ENCODE measurements at regions not wholly inside any gene's neighbourhood (a gene's known extent, or its start where the extent isn't known, plus 50 kb on each side); places are given as distances from the start of the nearest gene placed in this dataset.

DNA sequence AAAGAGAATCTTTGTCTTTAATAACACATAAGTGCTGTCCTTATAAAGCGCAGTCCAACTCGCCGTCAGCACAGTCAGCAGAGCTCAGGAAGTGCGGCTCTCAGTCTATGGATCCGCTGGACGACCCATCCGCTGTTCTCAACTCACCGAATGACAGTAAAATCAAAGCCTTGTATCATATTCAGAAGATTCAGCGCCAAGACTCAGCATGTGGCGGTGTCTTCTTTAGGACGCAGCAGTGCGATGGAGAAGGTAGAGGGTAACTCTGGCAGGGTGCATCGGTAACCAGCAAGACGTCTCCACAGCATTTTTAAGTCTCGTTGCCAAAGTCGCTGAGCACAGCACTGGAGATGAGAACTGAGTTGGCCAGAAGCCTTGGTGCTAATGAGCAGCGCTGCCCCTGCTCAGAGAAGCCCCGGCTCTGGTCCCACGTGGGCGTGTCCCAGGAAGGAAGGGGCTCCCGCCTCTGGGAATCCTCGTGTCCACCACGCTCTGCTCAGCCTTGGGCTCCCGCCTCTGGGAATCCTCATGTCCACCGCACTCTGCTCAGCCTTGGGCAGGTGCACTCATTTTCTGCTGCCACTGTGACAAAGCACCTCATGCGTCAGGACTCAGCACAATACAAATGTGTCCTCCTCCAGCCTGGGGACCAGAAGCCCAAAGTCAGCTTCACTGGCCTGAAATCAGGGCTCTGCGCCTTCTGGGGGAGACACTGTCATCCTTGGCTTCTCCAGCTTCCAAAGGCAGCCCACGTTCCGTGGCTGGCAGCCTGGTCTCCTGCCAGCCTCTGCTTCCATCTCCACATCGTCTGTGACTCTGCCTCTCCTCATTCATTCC, 238.0 kb upstream of the SALL3 start:
- Mint-ChIP-seq H3K9me3 (peaks cover 6% of the 10 kb centered on the region), H3K4me3 (no peak overlapping the region), H3K36me3 (ENCODE audit: low read depth) (no peaks in the 10 kb centered on the region), H3K4me1 (peaks cover 4% of the 10 kb centered on the region), H3K27ac (no peak overlapping the region), H3K27me3 (peaks cover 8% of the 10 kb centered on the region)
- no peak for ATAC-seq (replicated peaks)

DNA sequence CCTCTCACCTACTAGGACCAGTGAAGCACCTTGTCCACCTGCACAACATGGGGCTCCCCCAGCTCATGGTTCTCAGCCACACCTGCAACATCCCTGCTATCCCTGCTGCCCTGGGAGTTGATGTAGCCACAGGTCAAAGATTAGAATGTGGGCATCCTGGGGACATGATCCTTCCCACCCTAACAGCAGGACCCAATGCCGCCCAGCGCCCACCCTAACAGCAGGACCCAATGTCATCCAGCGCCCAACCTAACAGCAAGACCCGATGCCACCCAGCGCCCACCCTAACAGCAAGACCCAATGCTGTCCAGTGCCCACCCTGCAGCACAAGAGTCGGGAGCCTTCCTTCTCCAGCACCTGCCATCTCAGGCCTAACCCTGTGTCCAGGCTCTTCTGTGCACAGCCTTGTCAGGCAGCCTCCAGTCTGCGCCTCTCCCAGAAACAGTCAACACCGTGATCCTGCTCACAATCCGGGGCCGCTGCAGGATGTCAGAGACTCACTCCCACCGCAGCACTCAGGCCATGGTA, 237.3 kb upstream of the SALL3 start:
- Mint-ChIP-seq H3K4me3 (no peak overlapping the region), H3K36me3 (ENCODE audit: low read depth) (no peaks in the 10 kb centered on the region), H3K27ac (no peak overlapping the region), H3K27me3 (peaks cover 13% of the 10 kb centered on the region), H3K9me3 (peaks cover 6% of the 10 kb centered on the region), H3K4me1 (peaks cover 4% of the 10 kb centered on the region)
- ATAC-seq (replicated peaks) = no peak

DNA sequence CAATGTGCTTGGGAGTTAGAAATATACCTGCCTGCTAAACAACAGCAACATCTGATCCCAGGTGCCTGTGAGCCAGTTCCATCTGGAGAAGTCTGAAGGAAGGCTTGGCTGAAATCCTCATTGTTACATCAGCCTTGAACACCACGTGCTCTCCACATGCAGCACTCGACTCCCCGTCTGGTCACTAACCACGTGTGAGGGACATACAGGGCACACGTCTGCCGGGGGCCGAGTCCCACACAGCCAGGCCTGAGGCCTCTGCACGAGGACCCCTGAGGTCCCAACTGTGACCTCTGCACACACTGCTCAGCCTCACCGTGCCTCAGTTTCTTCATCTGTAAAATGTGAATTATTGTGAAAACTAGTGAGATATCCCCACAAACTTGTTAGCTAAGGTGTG, 236.5 kb upstream of the SALL3 start:
- Mint-ChIP-seq H3K27me3 (peaks cover 13% of the 10 kb centered on the region), H3K4me3 (no peak overlapping the region), H3K27ac (no peak overlapping the region), H3K4me1 (peaks cover 4% of the 10 kb centered on the region), H3K9me3 (peaks cover 6% of the 10 kb centered on the region), H3K36me3 (ENCODE audit: low read depth) (no peaks in the 10 kb centered on the region)
- no peak for ATAC-seq (replicated peaks)

DNA sequence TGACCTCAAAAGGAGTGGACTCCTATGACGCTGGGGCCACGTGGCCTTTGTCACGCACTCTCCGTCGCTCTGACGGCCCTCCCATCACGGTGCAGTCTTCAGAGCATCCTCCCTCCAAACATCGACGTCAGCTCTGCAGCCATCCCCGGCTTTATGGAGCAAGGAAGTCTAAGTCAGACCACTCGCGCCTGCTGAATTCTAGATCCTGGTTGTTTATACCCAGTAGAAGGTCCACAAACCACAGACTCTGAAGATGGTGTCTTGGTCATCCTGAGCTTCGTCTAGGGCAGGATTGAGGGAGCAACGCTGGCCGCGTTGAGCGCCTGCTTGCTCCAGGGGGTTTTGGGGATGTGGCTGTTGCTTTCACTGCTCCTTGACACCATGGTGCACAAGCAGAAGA, 228.0 kb upstream of the SALL3 start:
- H3K36me3 Mint-ChIP-seq (ENCODE audit: low read depth) = no peaks in the 10 kb centered on the region

DNA sequence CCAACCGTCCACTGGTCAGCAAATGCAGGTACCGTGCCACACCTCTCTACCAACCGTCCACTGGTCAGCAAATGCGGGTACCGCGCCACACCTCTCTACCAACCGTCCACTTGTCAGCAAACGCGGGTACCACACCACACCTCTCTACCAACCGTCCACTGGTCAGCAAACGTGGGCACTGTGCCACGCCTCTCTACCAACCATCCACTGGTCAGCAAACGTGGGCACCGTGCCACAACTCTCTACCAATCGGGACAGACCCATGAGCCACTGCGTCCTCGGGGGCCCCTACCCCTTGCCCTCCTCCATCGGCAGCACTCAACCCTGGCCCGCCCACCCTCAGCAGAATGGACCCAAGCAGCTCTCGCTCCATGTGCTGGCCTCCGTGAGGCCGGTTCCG, 226.4 kb upstream of the SALL3 start:
- no peaks in the 10 kb centered on the region for H3K36me3 Mint-ChIP-seq (ENCODE audit: low read depth)

More for the DNA sequence above, 228.0 kb upstream of the SALL3 start:
- H3K27ac Mint-ChIP-seq = no peak overlapping the region
- no peak overlapping the region for H3K4me3 Mint-ChIP-seq
- H3K9me3 Mint-ChIP-seq = no peaks in the 10 kb centered on the region
- H3K4me1 Mint-ChIP-seq = no peaks in the 10 kb centered on the region
- no peak for ATAC-seq (replicated peaks)
- peaks cover 12% of the 10 kb centered on the region for H3K27me3 Mint-ChIP-seq

DNA sequence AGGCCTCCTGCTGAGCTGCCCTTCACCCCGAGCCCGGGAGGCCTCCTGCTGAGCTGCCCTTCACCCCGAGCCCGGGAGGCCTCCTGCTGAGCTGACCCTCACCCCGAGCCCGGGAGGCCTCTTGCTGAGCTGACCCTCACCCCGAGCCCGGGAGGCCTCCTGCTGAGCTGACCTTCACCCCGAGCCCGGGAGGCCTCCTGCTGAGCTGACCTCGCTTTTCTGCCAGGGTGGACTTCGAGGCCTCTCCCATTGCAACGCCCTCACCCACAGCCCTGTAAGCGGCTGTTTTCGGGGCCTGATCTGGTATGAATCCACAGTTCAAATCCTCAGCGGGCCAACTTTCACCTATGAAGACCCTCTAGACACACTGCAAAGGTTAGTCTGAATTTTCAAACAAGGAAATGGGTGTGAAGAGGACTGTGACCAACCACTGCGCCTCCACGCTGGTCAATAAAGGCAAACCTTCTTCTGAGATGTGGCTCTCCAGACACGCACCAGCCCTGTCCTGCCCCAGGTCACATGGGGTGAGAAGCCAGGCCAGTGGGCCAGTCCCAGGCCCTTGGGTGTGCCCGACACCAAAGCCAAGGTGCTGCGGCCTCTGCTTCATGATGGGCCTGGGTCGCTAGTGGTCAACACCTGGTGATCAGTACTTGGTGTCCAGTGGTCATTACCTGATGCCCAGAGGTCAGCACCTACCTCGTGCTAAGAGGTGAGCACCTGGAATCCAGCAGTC, 225.1 kb upstream of the SALL3 start:
- ATAC-seq (replicated peaks) = no peak
- H3K27ac Mint-ChIP-seq = no peak overlapping the region
- no peaks in the 10 kb centered on the region for H3K36me3 Mint-ChIP-seq (ENCODE audit: low read depth)
- no peaks in the 10 kb centered on the region for H3K4me1 Mint-ChIP-seq
- H3K4me3 Mint-ChIP-seq = no peak overlapping the region
- no peaks in the 10 kb centered on the region for H3K9me3 Mint-ChIP-seq
- peaks cover 12% of the 10 kb centered on the region for H3K27me3 Mint-ChIP-seq

More for the DNA sequence above, 226.4 kb upstream of the SALL3 start:
- Mint-ChIP-seq H3K4me1 (no peaks in the 10 kb centered on the region), H3K4me3 (no peak overlapping the region), H3K27ac (no peak overlapping the region), H3K27me3 (peaks cover 12% of the 10 kb centered on the region), H3K9me3 (no peaks in the 10 kb centered on the region)
- no peak for ATAC-seq (replicated peaks)

DNA sequence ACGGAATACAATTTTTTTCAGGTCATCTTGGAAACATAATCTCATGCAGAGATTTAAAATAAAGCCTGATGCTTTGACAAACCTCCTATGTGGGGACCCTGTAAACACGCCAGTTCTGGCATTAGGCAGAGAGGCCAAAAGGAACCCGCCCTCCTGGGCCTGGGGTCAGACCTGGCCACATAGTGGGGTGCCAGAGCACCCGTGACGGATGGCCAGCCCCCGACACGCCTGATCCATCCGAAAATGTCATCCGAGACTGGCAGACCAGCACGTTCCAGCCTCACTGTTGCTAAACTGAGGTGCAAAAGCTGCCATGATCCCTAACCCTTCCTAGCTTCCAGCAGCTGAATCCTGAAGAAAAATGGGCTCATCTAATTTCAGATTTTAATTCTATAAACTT, 222.6 kb upstream of the SALL3 start:
- peaks cover 6% of the 10 kb centered on the region for H3K27me3 Mint-ChIP-seq
- ATAC-seq (replicated peaks) = no peak
- peaks cover 3% of the 10 kb centered on the region for H3K9me3 Mint-ChIP-seq
- no peak overlapping the region for H3K4me3 Mint-ChIP-seq
- no peak overlapping the region for H3K27ac Mint-ChIP-seq
- no peaks in the 10 kb centered on the region for H3K36me3 Mint-ChIP-seq (ENCODE audit: low read depth)
- no peaks in the 10 kb centered on the region for H3K4me1 Mint-ChIP-seq

DNA sequence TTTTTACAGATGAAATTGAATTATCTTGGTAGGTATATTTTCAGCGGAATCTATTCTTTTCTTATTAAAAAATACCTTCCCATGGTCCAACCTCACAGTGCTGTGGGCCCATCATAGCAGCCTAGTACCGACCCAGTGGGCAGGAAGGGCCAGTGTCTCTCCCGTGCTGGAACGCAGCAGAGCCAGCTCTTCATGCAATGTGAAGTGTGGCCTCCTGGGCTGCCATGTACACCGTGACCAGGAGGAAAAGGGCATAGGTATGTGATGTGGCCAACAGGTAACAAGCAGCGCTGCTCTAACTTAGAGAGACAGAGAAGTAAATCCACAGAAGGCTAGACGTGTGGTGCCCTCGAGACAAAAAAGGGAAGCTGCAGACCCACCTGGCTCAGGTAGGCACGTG, 221.1 kb upstream of the SALL3 start:
- H3K4me3 Mint-ChIP-seq = no peak overlapping the region
- H3K27me3 Mint-ChIP-seq = peaks cover 4% of the 10 kb centered on the region
- no peak overlapping the region for H3K27ac Mint-ChIP-seq
- peaks cover 8% of the 10 kb centered on the region for H3K9me3 Mint-ChIP-seq
- no peaks in the 10 kb centered on the region for H3K4me1 Mint-ChIP-seq
- no peaks in the 10 kb centered on the region for H3K36me3 Mint-ChIP-seq (ENCODE audit: low read depth)
- no peak for ATAC-seq (replicated peaks)

DNA sequence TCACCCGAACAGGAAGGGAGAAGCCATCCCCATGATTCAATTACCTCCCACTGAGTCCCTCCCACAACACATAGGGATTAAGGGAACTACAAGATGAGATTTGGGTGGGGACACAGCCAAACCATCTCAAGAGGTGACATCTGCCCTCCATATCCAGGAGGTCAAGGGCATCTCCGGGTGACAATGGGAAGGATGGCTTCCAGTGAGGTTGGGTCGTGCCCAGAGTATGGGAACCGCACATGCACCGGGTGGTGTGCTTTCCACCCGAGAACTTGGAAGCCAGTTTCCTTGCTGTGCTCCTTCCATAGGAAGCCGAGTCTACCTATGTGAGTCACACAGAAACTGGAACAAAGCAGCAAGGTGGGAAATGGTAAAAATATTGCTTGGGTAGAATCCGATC, 216.9 kb upstream of the SALL3 start:
- Mint-ChIP-seq H3K27ac (no peak overlapping the region), H3K4me1 (no peaks in the 10 kb centered on the region), H3K4me3 (no peak overlapping the region), H3K27me3 (no peaks in the 10 kb centered on the region), H3K9me3 (peaks cover 8% of the 10 kb centered on the region), H3K36me3 (ENCODE audit: low read depth) (no peaks in the 10 kb centered on the region)
- ATAC-seq (replicated peaks) = no peak

DNA sequence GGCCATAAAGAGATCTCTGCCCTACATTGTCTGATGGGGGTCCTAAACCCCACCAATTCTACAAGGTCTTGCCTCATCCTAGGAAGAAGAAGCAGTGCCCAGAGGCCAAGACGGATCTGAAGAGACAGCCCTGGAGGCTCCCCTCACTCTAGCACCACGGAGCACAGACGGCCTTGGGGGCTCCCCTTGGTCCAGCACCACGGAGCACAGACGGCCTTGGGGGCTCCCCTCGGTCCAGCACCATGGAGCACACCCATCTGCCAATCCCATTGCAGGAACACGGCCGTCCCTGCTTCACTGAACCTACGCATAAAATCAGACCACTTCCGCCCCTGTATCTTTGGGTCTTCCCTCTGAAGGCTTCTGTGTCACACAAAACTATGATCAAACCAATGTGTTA, 215.1 kb upstream of the SALL3 start:
- Mint-ChIP-seq H3K9me3 (peaks cover 8% of the 10 kb centered on the region), H3K27ac (no peak overlapping the region), H3K36me3 (ENCODE audit: low read depth) (no peaks in the 10 kb centered on the region), H3K4me1 (no peaks in the 10 kb centered on the region), H3K27me3 (peaks cover 3% of the 10 kb centered on the region), H3K4me3 (no peak overlapping the region)
- no peak for ATAC-seq (replicated peaks)

DNA sequence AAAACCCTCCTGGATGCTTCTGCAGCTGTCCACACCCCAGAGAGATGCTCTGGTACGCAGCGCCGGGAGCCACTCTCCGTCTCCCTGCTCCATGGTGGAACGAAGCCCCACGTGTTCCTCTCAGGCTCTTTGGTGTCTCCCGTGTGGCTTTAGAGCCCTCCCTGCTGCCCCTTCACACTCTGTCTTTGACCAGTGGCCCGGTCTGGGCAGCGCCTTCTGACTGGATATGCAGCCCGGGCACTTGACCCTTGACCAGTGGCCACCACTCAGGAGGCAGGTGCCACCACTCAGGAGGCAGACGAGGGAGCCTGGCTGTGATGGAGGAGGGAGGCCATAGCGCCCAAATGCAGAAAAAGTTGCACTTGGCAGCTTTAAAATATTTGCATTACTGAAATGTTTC, 214.5 kb upstream of the SALL3 start:
- H3K36me3 Mint-ChIP-seq (ENCODE audit: low read depth) = no peaks in the 10 kb centered on the region
- no peak for ATAC-seq (replicated peaks)
- H3K27ac Mint-ChIP-seq = no peak overlapping the region
- H3K27me3 Mint-ChIP-seq = peaks cover 3% of the 10 kb centered on the region
- peaks cover 8% of the 10 kb centered on the region for H3K9me3 Mint-ChIP-seq
- H3K4me1 Mint-ChIP-seq = no peaks in the 10 kb centered on the region
- H3K4me3 Mint-ChIP-seq = no peak overlapping the region

DNA sequence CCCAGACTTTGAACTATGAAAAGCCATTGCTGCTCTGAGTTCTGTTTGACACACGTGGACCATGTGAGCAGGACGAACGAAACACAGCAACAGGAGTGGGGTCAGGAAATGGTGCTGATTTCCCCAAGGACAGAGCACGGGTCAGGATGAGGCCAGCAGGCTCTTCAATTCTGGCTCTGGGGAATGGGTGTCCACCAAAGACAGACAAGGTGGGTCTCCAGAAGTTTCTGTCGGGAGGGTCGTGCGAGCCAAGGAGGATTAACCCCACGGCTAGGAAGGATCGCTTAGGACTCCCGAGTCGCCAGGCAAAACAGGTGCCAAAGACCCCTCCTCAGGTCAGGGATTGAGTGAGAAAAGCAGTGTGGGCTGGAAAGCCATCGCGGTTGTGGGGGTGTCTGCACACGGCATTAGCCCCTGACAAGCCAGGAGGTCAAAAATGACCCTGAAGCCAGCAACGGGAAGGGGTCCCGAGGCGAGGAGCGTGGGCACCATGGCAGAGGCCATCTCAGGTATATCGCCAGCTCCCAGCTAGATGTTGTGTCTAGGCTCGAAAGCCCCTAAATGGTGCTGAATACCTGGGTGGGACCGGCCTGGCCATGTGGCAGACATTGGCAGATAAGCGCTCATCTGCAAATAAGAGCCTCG, 213.9 kb upstream of the SALL3 start:
- H3K27ac Mint-ChIP-seq = no peak overlapping the region
- peaks cover 8% of the 10 kb centered on the region for H3K9me3 Mint-ChIP-seq
- H3K4me1 Mint-ChIP-seq = no peaks in the 10 kb centered on the region
- H3K4me3 Mint-ChIP-seq = no peak overlapping the region
- ATAC-seq (replicated peaks) = no peak
- no peaks in the 10 kb centered on the region for H3K36me3 Mint-ChIP-seq (ENCODE audit: low read depth)
- H3K27me3 Mint-ChIP-seq = peaks cover 3% of the 10 kb centered on the region

DNA sequence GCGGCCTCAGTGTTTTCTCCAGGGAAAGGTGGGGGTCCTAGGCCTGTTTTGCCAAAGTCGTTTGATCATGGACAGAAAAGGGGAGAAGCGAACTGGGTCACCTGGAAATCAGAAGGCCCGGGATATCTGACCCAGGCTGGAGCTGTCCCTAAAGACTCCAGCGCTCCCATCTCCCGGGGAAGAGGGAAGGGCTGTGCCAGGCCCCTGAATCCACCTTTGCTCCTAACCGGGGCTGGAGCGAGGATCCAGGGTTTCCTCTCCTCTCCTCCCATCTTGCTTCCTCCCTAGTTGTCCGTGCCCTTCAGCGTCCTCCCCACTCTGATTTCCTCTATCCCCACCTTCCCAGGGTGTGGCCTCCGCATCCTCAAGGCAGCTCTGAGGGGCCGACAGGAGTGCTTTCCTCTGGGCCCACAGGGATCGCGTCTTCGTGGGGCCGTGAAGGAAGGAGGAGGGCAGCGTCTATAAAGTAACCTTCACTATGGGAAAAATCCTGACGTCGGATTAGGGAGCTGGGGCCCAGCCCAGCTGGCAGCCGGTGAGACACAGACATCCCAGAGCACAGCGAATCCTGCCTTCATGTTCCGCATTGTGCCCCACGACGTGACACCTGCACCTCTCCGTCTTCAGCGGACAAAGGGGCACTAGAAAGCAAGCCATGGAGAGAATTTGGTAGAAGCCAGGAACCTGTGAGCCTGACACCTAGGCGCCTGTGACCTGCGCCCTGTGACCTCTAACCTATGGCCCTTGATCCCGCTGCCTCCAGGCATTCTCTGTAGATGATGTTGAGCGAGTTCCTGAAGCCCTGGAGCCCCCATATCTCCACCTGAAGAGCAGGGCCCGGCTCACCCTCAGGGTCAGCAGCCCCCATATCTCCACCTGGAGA, 212.7 kb upstream of the SALL3 start:
- H3K27me3 Mint-ChIP-seq = peaks cover 3% of the 10 kb centered on the region
- no peaks in the 10 kb centered on the region for H3K4me1 Mint-ChIP-seq
- ATAC-seq (replicated peaks) = no peak
- no peaks in the 10 kb centered on the region for H3K36me3 Mint-ChIP-seq (ENCODE audit: low read depth)
- peaks cover 5% of the 10 kb centered on the region for H3K9me3 Mint-ChIP-seq
- H3K4me3 Mint-ChIP-seq = no peak overlapping the region
- no peak overlapping the region for H3K27ac Mint-ChIP-seq

DNA sequence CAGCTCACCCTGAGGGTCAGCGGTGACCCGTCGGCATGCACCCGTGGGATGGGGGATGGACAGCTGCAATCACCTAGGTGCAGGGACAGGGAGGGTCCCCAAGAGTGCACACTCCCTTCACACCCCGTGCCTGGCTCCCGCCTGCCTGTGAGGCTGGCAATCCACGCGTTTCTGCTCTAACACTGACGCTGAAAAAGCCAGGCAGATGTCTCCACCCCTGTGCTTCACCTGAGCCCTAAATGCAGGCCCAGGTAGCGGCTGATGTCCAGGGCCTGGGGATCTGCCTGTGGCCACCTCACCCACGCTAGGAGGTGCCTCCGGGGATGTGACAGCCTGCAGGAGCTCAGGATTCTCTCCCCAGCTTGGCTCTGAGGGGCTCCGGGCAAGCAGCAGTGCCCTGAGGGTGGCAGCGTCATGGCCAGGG, 212.0 kb upstream of the SALL3 start:
- no peak overlapping the region for H3K27ac Mint-ChIP-seq
- H3K4me1 Mint-ChIP-seq = no peaks in the 10 kb centered on the region
- no peak overlapping the region for H3K4me3 Mint-ChIP-seq
- peaks cover 3% of the 10 kb centered on the region for H3K27me3 Mint-ChIP-seq
- peaks cover 5% of the 10 kb centered on the region for H3K9me3 Mint-ChIP-seq
- ATAC-seq (replicated peaks) = no peak
- H3K36me3 Mint-ChIP-seq (ENCODE audit: low read depth) = no peaks in the 10 kb centered on the region

All from activated T-helper 17 cell treated with anti-CD3 and anti-CD28 coated beads, Interleukin-2, amount 50 U/mL, for 72 hours (primary cell).